B cell (primary cell): ENCODE measurements at regions not wholly inside any gene's neighbourhood (a gene's known extent, or its start where the extent isn't known, plus 50 kb on each side); places are given as distances from the start of the nearest gene placed in this dataset.

ENCODE experiments used
- EZH2 ChIP-seq: IDR thresholded peaks from 2 replicates; pipeline ENCODE4 v1.6.1; 2012; ENCODE audit warnings: borderline replicate concordance, low read depth, mild to moderate bottlenecking, moderate library complexity, low read length; ENCODE audit not compliant: insufficient read depth, poor library complexity, severe bottlenecking
- TF ChIP-seq, protein P1 (sequence below): fragments of 200-600 bp; IDR thresholded peaks from one replicate; pipeline ENCODE4 v1.8.0; 2022; ENCODE audit warnings: antibody characterized with exemption, mild to moderate bottlenecking

DNA sequence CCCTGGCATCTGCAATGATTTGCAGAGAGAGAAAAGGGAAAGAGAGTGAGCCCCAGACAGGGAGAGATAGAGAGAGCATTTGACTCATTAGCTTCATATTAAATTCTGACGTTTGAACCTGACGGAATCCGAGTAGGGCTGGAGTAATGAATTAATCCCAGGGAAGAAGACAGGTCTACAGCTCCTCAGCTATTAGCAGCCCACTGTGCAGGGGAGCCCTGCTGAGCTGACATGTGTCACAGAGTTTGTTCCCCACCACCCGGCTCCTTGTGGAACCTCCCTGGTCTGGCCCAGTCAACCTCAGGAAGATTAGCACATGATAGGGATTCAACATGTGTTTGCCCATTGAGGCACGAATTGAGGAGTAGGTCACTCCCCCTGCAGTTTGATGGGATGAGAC, 404.0 kb downstream of the BUD13 start:
- no peak for TF ChIP-seq EZH2
- TF ChIP-seq, protein P1, sequence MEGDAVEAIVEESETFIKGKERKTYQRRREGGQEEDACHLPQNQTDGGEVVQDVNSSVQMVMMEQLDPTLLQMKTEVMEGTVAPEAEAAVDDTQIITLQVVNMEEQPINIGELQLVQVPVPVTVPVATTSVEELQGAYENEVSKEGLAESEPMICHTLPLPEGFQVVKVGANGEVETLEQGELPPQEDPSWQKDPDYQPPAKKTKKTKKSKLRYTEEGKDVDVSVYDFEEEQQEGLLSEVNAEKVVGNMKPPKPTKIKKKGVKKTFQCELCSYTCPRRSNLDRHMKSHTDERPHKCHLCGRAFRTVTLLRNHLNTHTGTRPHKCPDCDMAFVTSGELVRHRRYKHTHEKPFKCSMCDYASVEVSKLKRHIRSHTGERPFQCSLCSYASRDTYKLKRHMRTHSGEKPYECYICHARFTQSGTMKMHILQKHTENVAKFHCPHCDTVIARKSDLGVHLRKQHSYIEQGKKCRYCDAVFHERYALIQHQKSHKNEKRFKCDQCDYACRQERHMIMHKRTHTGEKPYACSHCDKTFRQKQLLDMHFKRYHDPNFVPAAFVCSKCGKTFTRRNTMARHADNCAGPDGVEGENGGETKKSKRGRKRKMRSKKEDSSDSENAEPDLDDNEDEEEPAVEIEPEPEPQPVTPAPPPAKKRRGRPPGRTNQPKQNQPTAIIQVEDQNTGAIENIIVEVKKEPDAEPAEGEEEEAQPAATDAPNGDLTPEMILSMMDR = no peak
